SK-N-MC (cell line): ENCODE measurements at regions not wholly inside any gene's neighbourhood (a gene's known extent, or its start where the extent isn't known, plus 50 kb on each side); places are given as distances from the start of the nearest gene placed in this dataset.

Experiments used
- EZH2 ChIP-seq: fragments of 200-600 bp; sonication (generic); IDR thresholded peaks from one replicate; pipeline ENCODE4 v1.6.1; 2017; ENCODE audit warnings: antibody characterized with exemption
- FOXP2 ChIP-seq: optimal IDR thresholded peaks from 2 replicates; pipeline ENCODE3; 2011; ENCODE audit warnings: mild to moderate bottlenecking, moderate library complexity; ENCODE audit not compliant: insufficient read depth; ENCODE audit errors: extremely low read length, control extremely low read depth
- POLR2AphosphoS5 ChIP-seq: IDR thresholded peaks from 2 replicates; pipeline ENCODE4 v1.6.1; 2012; ENCODE audit warnings: mild to moderate bottlenecking, low read depth, low read length, borderline replicate concordance

- no peak for TF ChIP-seq EZH2
- no peak for TF ChIP-seq POLR2AphosphoS5
- no peak for TF ChIP-seq FOXP2
These were observed 112.5 kb downstream of the LACC1 start for GRCh38 chr13:43992211-43992610.
